Femur (tissue), 1 donor: ENCODE measurements at regions not wholly inside any gene's neighbourhood (a gene's known extent, or its start where the extent isn't known, plus 50 kb on each side); places are given as distances from the start of the nearest gene placed in this dataset.
"Not testable (repeated sequence)": the region's sequence is repeated elsewhere in the genome, so short reads cannot be mapped to it uniquely, and the experiment has no call there.

Experiments
- DNase-seq: peaks from one replicate; pipeline ENCODE4 v3.0.0-alpha.2; 2017

DNA sequence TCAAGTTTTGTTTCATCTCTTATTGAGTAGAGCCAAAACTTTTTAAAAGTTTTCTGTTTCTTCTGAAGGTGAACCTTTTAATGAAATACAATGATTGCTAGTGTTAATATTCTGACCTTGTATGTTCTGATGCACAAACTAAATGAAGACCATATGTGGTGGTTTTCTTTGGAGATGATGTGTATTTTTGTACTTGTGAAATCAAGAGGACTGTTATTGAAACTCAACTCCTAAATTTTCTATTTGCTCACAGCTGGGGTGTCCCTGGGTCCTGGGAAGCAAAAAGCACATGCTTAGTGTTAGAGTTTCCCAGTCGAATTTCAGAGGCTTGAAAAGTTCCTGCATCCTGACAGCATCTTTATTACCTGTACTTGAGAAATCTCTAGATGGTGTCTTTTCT lies 1185.8 kb upstream of the ALCAM start:
- no peak for DNase-seq

- DNase-seq, result no peak
Measured at GRCh38 chr3:104190681-104191080, 1176.0 kb upstream of the ALCAM start.

- no peak for DNase-seq
Measured at GRCh38 chr3:104198131-104198530, 1168.6 kb upstream of the ALCAM start.

DNA sequence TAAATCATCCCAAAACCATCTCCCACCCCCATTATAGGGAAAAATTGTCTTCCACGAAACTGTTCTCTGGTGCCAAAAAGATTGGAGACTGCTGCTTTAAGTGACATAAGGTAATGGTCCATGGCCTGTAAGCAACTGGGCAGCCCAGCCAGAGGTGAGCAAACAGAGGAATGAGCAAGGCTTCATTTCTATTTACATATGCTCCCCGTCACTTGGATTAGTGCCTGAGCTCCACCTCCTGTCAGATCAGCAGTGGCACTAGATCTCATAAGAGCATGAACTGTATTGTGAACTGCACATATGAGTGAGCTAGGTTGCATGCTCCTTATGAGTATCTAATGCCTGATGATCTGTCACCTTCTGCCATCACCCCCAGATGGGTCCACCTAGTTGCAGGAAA lies 1159.8 kb upstream of the ALCAM start:
- no peak for DNase-seq

DNA sequence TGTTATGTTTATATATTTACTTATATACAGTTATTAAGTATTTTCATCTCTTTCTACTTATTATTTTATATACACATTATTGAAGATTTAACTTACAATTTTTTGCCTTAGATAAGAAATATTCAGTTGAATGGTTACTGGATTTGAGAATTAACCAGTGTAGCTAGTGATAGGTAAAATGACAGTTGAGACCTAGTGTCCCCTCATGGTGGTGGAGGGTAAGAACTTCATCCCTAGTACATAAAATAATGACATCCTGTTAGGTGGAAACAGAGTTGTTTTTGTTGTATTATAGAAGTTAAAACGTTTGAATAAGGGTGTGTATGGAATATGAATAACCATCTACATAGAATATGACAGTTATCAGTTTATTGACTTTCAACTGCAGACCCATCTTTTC lies 1152.4 kb upstream of the ALCAM start:
- no peak for DNase-seq

GRCh38 chr3:104214937-104215336 lies 1151.8 kb upstream of the ALCAM start:
- no peak for DNase-seq

DNA sequence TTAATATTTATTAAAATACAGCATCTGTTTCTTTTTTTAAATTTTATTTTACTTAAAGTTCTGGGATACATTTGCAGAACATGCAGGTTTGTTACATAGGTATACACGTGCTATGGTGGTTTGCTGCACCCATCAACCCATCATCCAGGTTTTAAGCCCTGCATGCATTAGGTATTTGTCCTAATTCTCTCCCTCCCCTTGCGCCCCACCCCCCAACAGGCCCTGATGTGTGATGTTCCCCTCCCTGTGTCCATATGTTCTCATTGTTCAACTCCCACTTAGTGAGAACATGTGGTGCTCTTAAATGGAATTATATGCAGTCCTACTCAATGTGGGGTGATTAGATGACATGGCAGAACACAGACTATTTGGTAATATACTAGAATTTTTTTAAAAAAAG lies 1147.7 kb upstream of the ALCAM start:
- not testable (repeated sequence) for DNase-seq

- no peak for DNase-seq
Measured at GRCh38 chr3:104234442-104235194, 1132.1 kb upstream of the ALCAM start.

DNA sequence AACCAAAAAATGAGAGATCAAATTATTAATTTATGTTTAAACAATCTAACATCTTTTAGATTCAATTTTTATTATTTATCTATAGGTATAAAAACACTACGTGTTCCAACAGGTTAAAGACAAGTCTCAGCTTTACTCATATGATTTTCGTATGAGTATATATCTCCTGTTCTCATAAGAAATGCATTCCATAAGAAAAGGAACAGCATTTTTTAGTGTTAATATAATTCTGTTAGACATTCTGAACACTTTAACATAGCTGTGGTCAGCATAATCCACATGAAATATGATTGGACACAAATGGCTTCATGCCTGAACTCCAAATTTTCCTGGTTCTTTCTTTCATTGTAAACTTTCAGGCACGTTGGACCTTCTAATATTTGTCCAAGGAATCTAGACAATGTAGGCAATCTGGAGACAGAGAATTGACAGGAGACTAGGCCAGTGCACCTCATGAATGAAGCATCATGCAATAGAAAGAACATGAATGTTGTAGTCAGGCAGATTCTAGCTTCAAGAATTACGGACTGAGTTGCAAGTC lies 1122.0 kb upstream of the ALCAM start:
- no peak for DNase-seq

- DNase-seq, result no peak
Measured at GRCh38 chr3:104245261-104245660, 1121.4 kb upstream of the ALCAM start.

- DNase-seq, result no peak
Measured at GRCh38 chr3:104245981-104246380, 1120.7 kb upstream of the ALCAM start.

GRCh38 chr3:104257486-104257885 lies 1109.2 kb upstream of the ALCAM start:
- no peak for DNase-seq

DNA sequence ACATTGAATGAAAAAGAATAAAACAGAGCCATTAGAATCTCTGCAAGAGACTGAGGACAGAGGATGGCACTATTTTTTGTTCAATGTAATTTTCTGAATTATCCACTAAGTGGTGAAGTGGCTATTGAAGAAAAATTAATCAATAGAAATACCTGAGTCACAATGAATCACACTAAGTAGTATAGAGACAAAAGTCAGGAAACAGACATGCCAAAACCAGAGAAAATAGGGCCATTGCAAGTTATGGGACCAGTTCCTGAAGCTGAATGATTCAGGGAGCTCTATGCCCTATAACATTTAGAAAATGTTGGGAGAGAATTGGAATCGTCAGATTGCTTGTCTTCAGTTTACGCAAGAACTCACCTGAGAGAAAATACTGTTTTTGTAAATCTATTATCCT lies 1103.2 kb upstream of the ALCAM start:
- no peak for DNase-seq

DNA sequence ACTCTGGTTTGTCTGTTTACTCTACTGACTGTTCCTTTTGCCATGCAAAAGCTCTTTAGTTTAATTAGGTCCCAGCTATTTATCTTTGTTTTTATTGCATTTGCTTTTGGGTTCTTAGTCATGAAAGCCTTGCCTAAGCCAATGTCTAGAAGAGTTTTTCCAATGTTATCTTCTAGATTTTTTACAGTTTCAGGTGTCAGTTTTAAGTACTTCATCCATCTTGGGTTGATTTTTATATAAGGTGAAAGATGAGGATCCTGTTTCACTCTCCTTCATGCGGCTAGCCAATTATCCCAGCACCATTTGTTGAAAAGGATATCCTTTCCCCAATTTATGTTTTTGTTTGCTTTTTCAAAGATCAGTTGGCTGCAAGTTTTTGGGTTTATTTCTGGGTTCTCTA lies 1100.5 kb upstream of the ALCAM start:
- DNase-seq, result not testable (repeated sequence)

GRCh38 chr3:104269771-104270170 lies 1096.9 kb upstream of the ALCAM start:
- DNase-seq, result no peak

GRCh38 chr3:104273046-104273649 lies 1093.6 kb upstream of the ALCAM start:
- no peak for DNase-seq

DNA sequence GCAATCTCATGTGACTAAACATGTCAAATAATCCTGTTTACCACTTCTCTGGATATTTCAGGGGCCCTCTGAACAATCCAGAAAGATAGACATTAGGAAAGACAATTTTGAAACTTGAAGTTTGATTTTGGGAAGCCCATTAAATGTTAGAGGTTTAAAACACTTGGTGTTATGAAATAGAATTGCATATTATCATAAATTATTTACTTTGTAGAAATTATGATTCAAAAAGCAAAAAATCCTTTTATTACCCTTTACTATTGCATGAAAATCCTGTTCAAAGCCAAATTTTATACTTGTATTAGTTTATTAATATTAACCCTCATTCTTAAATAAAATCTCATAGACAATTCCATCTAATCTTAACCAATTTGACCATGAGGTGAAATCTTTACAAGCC lies 1091.5 kb upstream of the ALCAM start:
- DNase-seq, result no peak

DNA sequence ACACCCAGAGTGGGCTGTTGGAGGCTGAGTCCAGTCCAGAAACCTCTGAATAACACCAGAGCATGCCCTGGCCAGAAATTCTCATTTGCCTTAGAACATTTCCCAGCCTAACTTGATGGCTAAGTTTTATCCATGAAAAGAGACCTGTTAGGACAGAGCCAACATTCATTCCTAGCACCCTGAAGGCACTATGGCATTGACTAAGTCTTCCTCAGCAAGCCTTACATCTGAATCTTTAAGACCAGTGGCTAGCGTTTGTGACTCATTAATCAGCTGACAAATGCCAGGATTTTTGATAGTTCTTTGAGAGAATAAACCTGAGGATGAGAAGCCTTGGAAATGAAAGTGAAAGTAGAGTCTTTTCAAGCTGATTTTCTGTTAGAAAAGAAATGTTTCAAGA lies 1087.1 kb upstream of the ALCAM start:
- DNase-seq, result no peak

- DNase-seq, result no peak
Measured at GRCh38 chr3:104281713-104282112, 1085.0 kb upstream of the ALCAM start.

DNA sequence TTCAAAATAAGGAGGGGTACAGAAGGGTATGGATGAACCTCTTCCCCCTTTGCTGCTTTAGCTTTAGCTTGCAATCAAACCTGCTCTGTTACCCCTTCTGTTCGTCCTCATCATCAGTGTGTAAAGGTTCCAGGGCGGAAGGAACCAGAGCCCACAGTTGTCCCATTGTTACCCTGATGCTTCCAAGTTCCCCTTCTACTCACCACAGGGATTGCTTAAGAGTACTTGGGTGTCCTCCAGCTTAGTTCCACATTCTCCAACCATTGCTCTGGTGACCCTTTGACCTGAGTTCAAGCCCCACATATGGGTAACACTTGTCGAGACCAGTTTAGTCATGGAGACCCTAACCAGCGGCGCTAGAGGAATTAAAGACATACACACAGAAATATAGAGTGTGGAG lies 1080.1 kb upstream of the ALCAM start:
- DNase-seq, result no peak

GRCh38 chr3:104291437-104291851 lies 1075.3 kb upstream of the ALCAM start:
- no peak for DNase-seq

DNA sequence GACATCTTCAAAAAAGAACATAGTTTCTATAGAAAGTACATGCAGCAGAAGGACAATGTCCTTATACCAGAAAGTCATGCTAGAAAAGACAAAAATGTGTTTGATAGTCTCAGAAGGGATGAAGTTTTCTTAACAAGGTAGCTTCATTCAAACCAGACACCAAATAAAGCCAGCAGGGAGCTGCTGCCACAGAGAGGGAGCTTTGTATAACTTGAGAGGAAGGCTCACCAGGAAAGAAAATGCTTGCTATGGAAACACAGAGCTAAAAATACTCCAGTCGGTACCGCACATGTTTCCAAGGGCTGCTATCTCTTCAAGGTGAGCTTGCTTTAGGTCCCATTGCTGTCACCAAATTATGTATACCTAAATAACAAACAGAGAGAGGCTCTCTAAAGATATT lies 1074.8 kb upstream of the ALCAM start:
- no peak for DNase-seq

DNA sequence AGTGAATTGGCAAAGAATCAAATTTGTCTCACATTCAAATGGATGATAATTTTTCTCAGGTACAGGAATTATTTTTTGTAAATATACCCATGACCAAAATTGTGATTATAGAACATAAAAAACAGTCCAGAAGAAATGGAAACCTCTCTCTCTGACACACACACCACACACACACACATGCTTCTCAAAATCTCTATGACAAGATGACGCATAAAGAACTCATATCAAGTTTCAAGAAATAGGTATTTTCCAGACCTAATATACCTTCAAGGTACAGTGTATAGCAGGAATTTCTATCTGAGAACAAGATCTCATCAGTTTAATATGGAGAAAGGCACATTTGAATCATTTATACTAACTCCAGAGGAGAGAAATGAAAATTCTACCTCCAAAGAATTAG lies 1069.1 kb upstream of the ALCAM start:
- DNase-seq, result no peak

- DNase-seq, result no peak
Measured at GRCh38 chr3:104298662-104299061, 1068.0 kb upstream of the ALCAM start.

- no peak for DNase-seq
Measured at GRCh38 chr3:104316118-104316517, 1050.6 kb upstream of the ALCAM start.
